Liver (tissue), 8 donors: ENCODE measurements at regions not wholly inside any gene's neighbourhood (a gene's known extent, or its start where the extent isn't known, plus 50 kb on each side); places are given as distances from the start of the nearest gene placed in this dataset.

ENCODE experiments used
- DNase-seq: peaks from one replicate; pipeline ENCODE4 v3.0.0-alpha.2; 2017; ENCODE audit warnings: low spot score
- H3K27ac ChIP-seq, 2 donors: one replicate each; pipeline ENCODE4 v1.7.0; 2013; ENCODE audit warnings: inconsistent platforms in 2 of 2, low read length in 2 of 2, control low read depth in 1 of 2, low read depth in 1 of 2, mild to moderate bottlenecking in 1 of 2
- H3K27me3 ChIP-seq, 4 donors: one replicate each; pipeline versions ENCODE4 v1.6.1 to v1.7.0; 2013; ENCODE audit warnings: low read length in 3 of 4, inconsistent platforms in 1 of 4, mild to moderate bottlenecking in 1 of 4, moderate library complexity in 1 of 4; ENCODE audit not compliant: control insufficient read depth in 4 of 4, insufficient read depth in 4 of 4
- H3K36me3 ChIP-seq, 4 donors: one replicate each; pipeline versions ENCODE4 v1.6.1 to v1.7.0; 2013; ENCODE audit warnings: low read length in 3 of 4, mild to moderate bottlenecking in 3 of 4, low read depth in 1 of 4, moderate library complexity in 1 of 4; ENCODE audit not compliant: control insufficient read depth in 4 of 4, insufficient read depth in 3 of 4
- H3K4me1 ChIP-seq, 4 donors: one replicate each; pipeline versions ENCODE4 v1.6.1 to v1.7.0; 2013; ENCODE audit warnings: low read length in 3 of 4, mild to moderate bottlenecking in 3 of 4, moderate library complexity in 1 of 4; ENCODE audit not compliant: control insufficient read depth in 4 of 4, insufficient read depth in 4 of 4
- H3K4me3 ChIP-seq, 3 donors: one replicate each; pipeline versions ENCODE4 v1.6.1 to v1.7.0; 2013; ENCODE audit warnings: low read length in 3 of 3, control low read depth in 1 of 3, low read depth in 1 of 3, mild to moderate bottlenecking in 1 of 3
- H3K9ac ChIP-seq, 2 donors: one replicate each; pipeline ENCODE4 v1.7.0; 2013; ENCODE audit warnings: low read length in 2 of 2, mild to moderate bottlenecking in 2 of 2, moderate library complexity in 2 of 2, control low read depth in 1 of 2, low read depth in 1 of 2
- H3K9me3 ChIP-seq, 4 donors: one replicate each; pipeline versions ENCODE4 v1.6.1 to v1.7.0; 2013; ENCODE audit warnings: low read length in 3 of 4; ENCODE audit not compliant: control insufficient read depth in 4 of 4
- ATF3 ChIP-seq: IDR thresholded peaks from 2 replicates; pipeline ENCODE4 v1.6.1; 2016; ENCODE audit warnings: antibody characterized with exemption
- CTCF ChIP-seq: fragments of 150-350 bp; IDR thresholded peaks from 2 replicates; pipeline ENCODE4 v1.5.1; 2017; ENCODE audit warnings: improper control_type of control experiment, low read depth, low read length; ENCODE audit not compliant: missing input control
- EGR1 ChIP-seq, 2 donors: IDR thresholded peaks; 2 replicates each; pipeline ENCODE4 v1.6.1; 2016 to 2018; ENCODE audit warnings: antibody characterized with exemption in 2 of 2, low read depth in 2 of 2
- FOXA1 ChIP-seq: IDR thresholded peaks from 2 replicates; pipeline ENCODE4 v1.6.1; 2016; ENCODE audit warnings: antibody characterized with exemption
- FOXA2 ChIP-seq: IDR thresholded peaks from 2 replicates; pipeline ENCODE4 v1.6.1; 2016; ENCODE audit warnings: antibody characterized with exemption
- GABPA ChIP-seq, 2 donors: IDR thresholded peaks in 1 of 2; conservative IDR thresholded peaks in 1 of 2; 2 replicates each; pipeline ENCODE4 v1.6.1; 2016; ENCODE audit warnings: antibody characterized with exemption in 2 of 2, mild to moderate bottlenecking in 1 of 2, moderate library complexity in 1 of 2
- HNF4G ChIP-seq: IDR thresholded peaks from 2 replicates; pipeline ENCODE4 v1.6.1; 2016; ENCODE audit warnings: antibody characterized with exemption
- JUND ChIP-seq, 2 donors: IDR thresholded peaks; 2 replicates each; pipeline ENCODE4 v1.6.1; 2016; ENCODE audit warnings: antibody characterized with exemption in 2 of 2
- MAX ChIP-seq: IDR thresholded peaks from 2 replicates; pipeline ENCODE4 v1.6.1; 2016; ENCODE audit warnings: antibody characterized with exemption
- NR2F2 ChIP-seq: IDR thresholded peaks from 2 replicates; pipeline ENCODE4 v1.6.1; 2016; ENCODE audit warnings: antibody characterized with exemption
- RAD21 ChIP-seq, 2 donors: IDR thresholded peaks; 2 replicates each; pipeline ENCODE4 v1.6.1; 2016; ENCODE audit warnings: antibody characterized with exemption in 2 of 2, mild to moderate bottlenecking in 2 of 2
- REST ChIP-seq: IDR thresholded peaks from 2 replicates; pipeline ENCODE4 v1.6.1; 2016; ENCODE audit warnings: antibody characterized with exemption, mild to moderate bottlenecking
- RXRA ChIP-seq, 2 donors: IDR thresholded peaks; 2 replicates each; pipeline ENCODE4 v1.6.1; 2017 to 2018; ENCODE audit warnings: antibody characterized with exemption in 2 of 2, mild to moderate bottlenecking in 1 of 2
- SP1 ChIP-seq: IDR thresholded peaks from 2 replicates; pipeline ENCODE4 v1.6.1; 2018; ENCODE audit warnings: antibody characterized with exemption, mild to moderate bottlenecking
- TAF1 ChIP-seq: conservative IDR thresholded peaks from 2 replicates; pipeline ENCODE4 v1.6.1; 2016; ENCODE audit warnings: antibody characterized with exemption, mild to moderate bottlenecking
- YY1 ChIP-seq: IDR thresholded peaks from 2 replicates; pipeline ENCODE4 v1.6.1; 2016; ENCODE audit warnings: antibody characterized with exemption, mild to moderate bottlenecking
- ZBTB33 ChIP-seq: IDR thresholded peaks from 2 replicates; pipeline ENCODE4 v1.6.1; 2016; ENCODE audit warnings: antibody characterized with exemption
- WGBS: extraction: QIAGEN DNeasy Blood & Tissue Kit; methylation state at CpG from one replicate; pipeline ENCODE4 v1.1.7; 2013; 5-methylcytosine and 5-hydroxymethylcytosine counted together
- donor health status: healthy.
- donor health status: healthy.
- donor health status: healthy.
- donor health status: healthy.
- donor health status: healthy.

- H3K4me3 ChIP-seq: no peak overlapping the region
- TF ChIP-seq ATF3 (no peak), GABPA (IDR thresholded peaks at IDR 0.05 in 1 of 2, conservative IDR thresholded peaks at IDR 0.05 in 1 of 2) (no peak), MAX (no peak), YY1 (no peak), CTCF (no peak), ZBTB33 (no peak), FOXA2 (no peak), RXRA (IDR thresholded peaks at IDR 0.05) (no peak), EGR1 (IDR thresholded peaks at IDR 0.05; ENCODE audit: low read depth in 2 of 2) (no peak), HNF4G (no peak), REST (no peak), SP1 (no peak)
- no peak for DNase-seq
- no peaks in the 10 kb centered on the region for H3K36me3 ChIP-seq
- no peak overlapping the region for H3K9ac ChIP-seq
- no peaks in the 10 kb centered on the region for H3K27me3 ChIP-seq
- no peaks in the 10 kb centered on the region for H3K4me1 ChIP-seq
- H3K27ac ChIP-seq: no peak overlapping the region
- H3K9me3 ChIP-seq: no peaks in the 10 kb centered on the region
- WGBS: 66% methylated on average over 2 of the region's 2 CpGs
Observed at GRCh38 chr4:66035701-66036100, 365.4 kb upstream of the EPHA5 start.

GRCh38 chr4:66034671-66035070 is 364.4 kb upstream of the EPHA5 start:
- Histone ChIP-seq H3K4me1 (no peaks in the 10 kb centered on the region), H3K9me3 (no peaks in the 10 kb centered on the region), H3K27ac (no peak overlapping the region), H3K27me3 (no peaks in the 10 kb centered on the region), H3K36me3 (no peaks in the 10 kb centered on the region), H3K9ac (no peak overlapping the region), H3K4me3 (no peak overlapping the region)
- no peak for DNase-seq
- no peak for TF ChIP-seq ATF3
- no peak for TF ChIP-seq FOXA2
- no peak for TF ChIP-seq SP1
- no peak for TF ChIP-seq ZBTB33
- no peak for TF ChIP-seq RXRA (IDR thresholded peaks at IDR 0.05)
- TF ChIP-seq RAD21 (IDR thresholded peaks at IDR 0.05): no peak
- TF ChIP-seq REST: no peak
- no peak for TF ChIP-seq TAF1
- no peak for TF ChIP-seq FOXA1
- no peak for TF ChIP-seq GABPA (IDR thresholded peaks at IDR 0.05 in 1 of 2, conservative IDR thresholded peaks at IDR 0.05 in 1 of 2)
- TF ChIP-seq JUND (IDR thresholded peaks at IDR 0.05): no peak
- no peak for TF ChIP-seq HNF4G
- no peak for TF ChIP-seq EGR1 (IDR thresholded peaks at IDR 0.05; ENCODE audit: low read depth in 2 of 2)
- no peak for TF ChIP-seq NR2F2
- WGBS: 22% methylated on average over 2 of the region's 2 CpGs
